HCT116 (cell line): ENCODE measurements at regions not wholly inside any gene's neighbourhood (a gene's known extent, or its start where the extent isn't known, plus 50 kb on each side); places are given as distances from the start of the nearest gene placed in this dataset.

Experiments
- CTCF ChIP-seq, 3 experiments: fragments of 200-600 bp in 1 of 3; sonication (generic) in 1 of 3; IDR thresholded peaks in 2 of 3; conservative IDR thresholded peaks in 1 of 3; 2 replicates each; pipeline ENCODE4 v1.5.1; 2012 to 2017; ENCODE audit warnings: low read depth in 2 of 3, low read length in 2 of 3, antibody characterized with exemption in 1 of 3, borderline replicate concordance in 1 of 3, control low read depth in 1 of 3, mild to moderate bottlenecking in 1 of 3, mixed read lengths in 1 of 3, mixed run types in 1 of 3, moderate library complexity in 1 of 3; ENCODE audit not compliant: insufficient read depth in 1 of 3
- POLR2A ChIP-seq: IDR thresholded peaks from 2 replicates; pipeline ENCODE4 v1.7.0; 2011; ENCODE audit warnings: borderline replicate concordance; ENCODE audit not compliant: insufficient read depth, insufficient read length; ENCODE audit errors: extremely low read depth
- POLR2AphosphoS5 ChIP-seq: IDR thresholded peaks from 2 replicates; pipeline ENCODE4 v1.6.1; 2011; ENCODE audit warnings: mild to moderate bottlenecking, low read depth, low read length, moderate library complexity

- no peak for TF ChIP-seq CTCF (IDR thresholded peaks at IDR 0.05 in 2 of 3, conservative IDR thresholded peaks at IDR 0.05 in 1 of 3; ENCODE audit: borderline replicate concordance in 1 of 3, insufficient read depth in 1 of 3, low read depth in 2 of 3, low read length in 2 of 3)
- no peak for TF ChIP-seq POLR2A
- no peak for TF ChIP-seq POLR2AphosphoS5
Measured at GRCh38 chr16:17759451-17760390, 289.0 kb upstream of the XYLT1 start.
